Activated naive CD8-positive, alpha-beta T cell treated with anti-CD3 and anti-CD28 coated beads, Interleukin-2, amount 10 ng/mL, durations not matched to agents 7 days and 5 days (primary cell): ENCODE measurements at regions not wholly inside any gene's neighbourhood (a gene's known extent, or its start where the extent isn't known, plus 50 kb on each side); places are given as distances from the start of the nearest gene placed in this dataset.

Experiments used
- ATAC-seq: fragments of 150-1000 bp; cut with Tn5 transposase; one replicate; pipeline ENCODE4 v1.10.0; 2021; ENCODE audit warnings: low read depth, moderate library complexity
- POLR2A ChIA-PET: fragments of 350-600 bp; sonication (Branson Sonifier 250); formaldehyde crosslinking; loops from one replicate; lab custom pipeline; 2021; ENCODE audit warnings: antibody characterized with exemption; lab: Charles Lee
- DNase-seq: peaks from one replicate; pipeline ENCODE4 v3.0.0; 2021
- H3K27ac Mint-ChIP-seq: one replicate; pipeline ENCODE4 v1.8.0; 2022; ENCODE audit warnings: mild to moderate bottlenecking, mixed read lengths
- H3K27me3 Mint-ChIP-seq: one replicate; pipeline ENCODE4 v1.8.0; 2022; ENCODE audit warnings: mild to moderate bottlenecking, moderate library complexity, mixed read lengths
- H3K36me3 Mint-ChIP-seq: one replicate; pipeline ENCODE4 v1.8.0; 2021; ENCODE audit warnings: mild to moderate bottlenecking, mixed read lengths
- H3K4me1 Mint-ChIP-seq: one replicate; pipeline ENCODE4 v1.8.0; 2021; ENCODE audit warnings: mixed read lengths
- H3K4me3 Mint-ChIP-seq: one replicate; pipeline ENCODE4 v1.8.0; 2022; ENCODE audit warnings: mild to moderate bottlenecking, moderate library complexity, mixed read lengths
- H3K9me3 Mint-ChIP-seq: one replicate; pipeline ENCODE4 v1.8.0; 2021; ENCODE audit warnings: mixed read lengths

DNA sequence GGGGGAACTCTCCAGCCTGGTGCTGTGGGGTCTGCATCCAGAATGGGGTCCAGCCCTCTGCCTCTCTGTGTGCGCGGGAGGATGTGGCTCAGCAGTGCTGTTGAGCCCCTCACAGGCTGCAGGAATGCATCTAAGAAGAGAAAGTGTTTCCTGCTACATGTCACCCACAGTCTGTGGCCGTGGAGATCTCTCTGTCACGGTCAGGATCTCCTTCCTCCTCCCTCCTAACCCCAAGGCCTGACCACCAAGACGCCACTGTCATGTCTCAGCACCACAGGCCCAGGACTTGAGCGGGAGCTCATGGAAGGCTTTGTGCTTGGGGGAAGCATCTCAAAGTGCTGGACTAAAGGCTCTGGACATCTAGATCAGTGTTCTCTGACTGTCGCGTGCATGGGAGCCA, 90.1 kb downstream of the SREK1 start:
- no peak overlapping the region for H3K27ac Mint-ChIP-seq
- H3K9me3 Mint-ChIP-seq, result no peaks in the 10 kb centered on the region
- H3K4me1 Mint-ChIP-seq, result peaks cover 5% of the 10 kb centered on the region
- no peaks in the 10 kb centered on the region for H3K36me3 Mint-ChIP-seq
- POLR2A ChIA-PET, result no interaction called here
- H3K4me3 Mint-ChIP-seq, result no peak overlapping the region
- ATAC-seq, result no peak
- no peak for DNase-seq
- peaks cover 4% of the 10 kb centered on the region for H3K27me3 Mint-ChIP-seq

DNA sequence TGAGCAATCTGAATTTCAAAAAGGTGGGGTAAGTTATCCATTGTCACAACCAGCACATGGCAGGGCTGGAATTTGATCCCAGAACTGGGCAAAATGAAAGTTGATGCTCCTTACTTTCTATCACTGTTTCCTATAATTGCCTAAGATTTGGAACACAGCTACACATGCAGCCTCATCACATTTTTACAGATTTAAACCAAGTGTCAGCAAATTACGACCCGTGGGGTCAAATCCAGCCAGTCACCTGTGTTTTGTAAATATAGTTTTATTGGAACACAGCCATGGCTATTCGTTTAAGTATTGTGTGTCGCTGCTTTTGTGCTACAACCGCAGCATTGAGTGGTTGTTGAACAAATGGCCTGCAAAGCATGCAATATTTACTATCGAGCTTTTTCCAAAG, 94.3 kb downstream of the SREK1 start:
- H3K9me3 Mint-ChIP-seq, result no peaks in the 10 kb centered on the region
- H3K4me3 Mint-ChIP-seq, result no peak overlapping the region
- POLR2A ChIA-PET, result no interaction called here
- ATAC-seq, result no peak
- H3K4me1 Mint-ChIP-seq, result peaks cover 5% of the 10 kb centered on the region
- no peak overlapping the region for H3K27ac Mint-ChIP-seq
- H3K27me3 Mint-ChIP-seq, result peaks cover 4% of the 10 kb centered on the region
- DNase-seq, result no peak
- H3K36me3 Mint-ChIP-seq, result no peaks in the 10 kb centered on the region

DNA sequence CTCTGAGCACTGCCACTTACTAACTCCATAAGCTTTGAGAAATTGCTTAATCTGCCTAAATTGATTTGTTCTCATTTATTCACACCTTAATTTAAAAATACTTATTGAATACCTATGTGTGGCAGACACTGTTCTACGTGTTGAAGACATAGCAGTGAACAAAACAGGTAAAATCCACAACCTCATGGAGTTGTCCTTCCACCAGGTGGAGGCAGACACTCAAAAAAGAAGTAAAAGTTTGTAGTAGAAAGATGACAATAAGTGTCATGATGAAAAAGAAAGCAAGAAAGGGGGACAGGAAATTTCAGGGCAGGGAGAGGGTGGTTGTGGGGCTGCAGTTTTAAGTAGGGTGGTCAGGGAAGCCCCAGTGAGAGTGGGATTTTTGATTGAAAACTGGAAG, 94.9 kb downstream of the SREK1 start:
- no peak for DNase-seq
- POLR2A ChIA-PET, result no interaction called here
- no peak overlapping the region for H3K4me3 Mint-ChIP-seq
- peaks cover 5% of the 10 kb centered on the region for H3K4me1 Mint-ChIP-seq
- no peak for ATAC-seq
- H3K27me3 Mint-ChIP-seq, result peaks cover 4% of the 10 kb centered on the region
- no peaks in the 10 kb centered on the region for H3K36me3 Mint-ChIP-seq
- H3K9me3 Mint-ChIP-seq, result no peaks in the 10 kb centered on the region
- H3K27ac Mint-ChIP-seq, result no peak overlapping the region

DNA sequence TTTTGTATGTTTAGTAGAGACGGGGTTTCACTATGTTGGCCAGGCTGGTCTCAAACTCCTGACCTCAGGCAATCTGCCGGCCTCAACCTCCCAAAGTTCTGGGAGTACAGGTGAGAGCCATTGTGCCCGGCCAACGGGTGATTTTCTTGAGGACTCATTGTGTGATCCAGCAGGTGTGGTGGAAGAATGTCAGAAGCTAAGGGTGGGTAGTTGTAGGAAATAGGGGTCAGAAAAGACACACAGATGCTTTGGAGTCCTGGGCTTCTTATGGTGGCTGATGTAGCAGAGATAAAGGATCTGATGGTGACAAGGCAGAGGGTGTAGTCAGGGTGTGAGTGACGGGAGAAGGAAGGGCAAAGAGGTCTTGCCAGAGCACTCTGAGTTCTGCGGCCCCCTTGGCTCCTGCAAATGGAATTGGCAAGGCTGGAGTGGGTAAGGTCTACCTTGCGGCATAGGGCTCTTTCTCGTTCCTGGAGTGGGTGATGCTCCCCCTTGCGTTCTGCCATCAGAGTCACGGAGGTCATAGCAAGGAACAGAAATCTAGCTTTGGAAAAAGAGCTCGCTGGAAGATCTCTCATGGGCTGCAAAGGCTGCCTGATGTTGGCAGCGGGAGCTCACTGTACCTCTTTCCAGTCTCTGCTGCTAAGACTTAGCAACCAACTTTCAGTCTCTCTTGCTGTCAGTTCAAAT, 97.2 kb downstream of the SREK1 start:
- H3K9me3 Mint-ChIP-seq, result no peaks in the 10 kb centered on the region
- DNase-seq (no peak), ATAC-seq (no peak)
- POLR2A ChIA-PET, result no interaction called here
- H3K36me3 Mint-ChIP-seq, result no peaks in the 10 kb centered on the region
- H3K4me1 Mint-ChIP-seq, result no peaks in the 10 kb centered on the region
- no peak overlapping the region for H3K4me3 Mint-ChIP-seq
- peaks cover 4% of the 10 kb centered on the region for H3K27me3 Mint-ChIP-seq
- no peak overlapping the region for H3K27ac Mint-ChIP-seq

DNA sequence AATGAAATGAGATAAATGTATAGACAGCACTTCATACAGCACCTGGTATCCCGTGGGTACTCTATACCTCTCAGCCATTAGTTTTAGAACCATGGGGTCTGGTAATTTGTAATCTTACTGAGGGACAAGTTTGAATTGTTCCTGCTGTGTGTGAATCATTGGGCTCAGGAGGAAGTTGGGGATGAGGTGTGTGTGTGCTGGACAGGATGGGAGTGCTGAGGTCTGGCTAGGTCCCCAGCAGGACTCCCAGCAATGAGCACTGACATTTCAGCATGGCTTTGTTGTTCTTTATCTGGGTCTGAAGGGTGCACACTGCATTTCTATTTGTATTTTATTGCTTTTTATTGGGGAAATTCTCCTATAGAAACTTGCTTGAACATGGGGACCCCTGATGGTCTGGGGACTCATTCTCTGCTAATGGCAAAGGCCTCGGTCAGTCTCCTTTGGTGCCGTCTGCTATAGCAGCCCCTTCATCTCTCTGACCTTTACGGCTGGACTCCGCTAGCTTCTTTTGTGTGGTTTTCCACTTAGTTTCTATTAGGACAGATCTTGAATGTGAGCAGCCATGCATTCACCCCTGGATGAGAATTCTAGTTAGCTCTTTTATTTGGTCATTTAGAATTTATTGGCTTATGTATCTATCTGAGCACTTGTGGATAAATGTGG, 98.1 kb downstream of the SREK1 start:
- no peak for ATAC-seq

DNA sequence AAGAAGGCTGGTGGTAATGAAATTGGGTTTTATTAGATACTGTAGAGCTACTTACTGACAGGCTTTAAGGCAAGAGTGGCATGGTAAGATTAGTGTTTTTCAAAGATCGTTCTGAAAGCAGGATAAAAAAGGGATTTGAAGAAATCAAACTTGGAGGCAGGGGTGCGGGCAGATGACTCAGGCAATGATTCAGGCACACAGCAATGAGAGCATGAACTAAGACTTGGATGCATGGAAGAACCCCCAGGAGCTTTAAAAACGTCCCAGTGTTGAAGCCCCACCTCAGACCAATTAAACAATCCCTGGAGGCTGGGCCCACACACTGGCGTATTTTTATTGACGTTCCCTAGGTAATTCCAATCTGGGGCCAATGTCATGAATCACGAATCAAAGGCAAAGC, 102.5 kb downstream of the SREK1 start:
- POLR2A ChIA-PET, result no interaction called here
- DNase-seq (no peak), ATAC-seq (no peak)
- no peak overlapping the region for H3K27ac Mint-ChIP-seq
- H3K27me3 Mint-ChIP-seq, result no peaks in the 10 kb centered on the region
- no peaks in the 10 kb centered on the region for H3K4me1 Mint-ChIP-seq
- H3K4me3 Mint-ChIP-seq, result no peak overlapping the region
- H3K36me3 Mint-ChIP-seq, result no peaks in the 10 kb centered on the region
- no peaks in the 10 kb centered on the region for H3K9me3 Mint-ChIP-seq

More for the DNA sequence above, 98.1 kb downstream of the SREK1 start:
- no peak for DNase-seq
- POLR2A ChIA-PET, result no interaction called here
- no peak overlapping the region for H3K27ac Mint-ChIP-seq
- no peak overlapping the region for H3K4me3 Mint-ChIP-seq
- no peaks in the 10 kb centered on the region for H3K36me3 Mint-ChIP-seq
- peaks cover 4% of the 10 kb centered on the region for H3K27me3 Mint-ChIP-seq
- H3K9me3 Mint-ChIP-seq, result no peaks in the 10 kb centered on the region
- H3K4me1 Mint-ChIP-seq, result no peaks in the 10 kb centered on the region

DNA sequence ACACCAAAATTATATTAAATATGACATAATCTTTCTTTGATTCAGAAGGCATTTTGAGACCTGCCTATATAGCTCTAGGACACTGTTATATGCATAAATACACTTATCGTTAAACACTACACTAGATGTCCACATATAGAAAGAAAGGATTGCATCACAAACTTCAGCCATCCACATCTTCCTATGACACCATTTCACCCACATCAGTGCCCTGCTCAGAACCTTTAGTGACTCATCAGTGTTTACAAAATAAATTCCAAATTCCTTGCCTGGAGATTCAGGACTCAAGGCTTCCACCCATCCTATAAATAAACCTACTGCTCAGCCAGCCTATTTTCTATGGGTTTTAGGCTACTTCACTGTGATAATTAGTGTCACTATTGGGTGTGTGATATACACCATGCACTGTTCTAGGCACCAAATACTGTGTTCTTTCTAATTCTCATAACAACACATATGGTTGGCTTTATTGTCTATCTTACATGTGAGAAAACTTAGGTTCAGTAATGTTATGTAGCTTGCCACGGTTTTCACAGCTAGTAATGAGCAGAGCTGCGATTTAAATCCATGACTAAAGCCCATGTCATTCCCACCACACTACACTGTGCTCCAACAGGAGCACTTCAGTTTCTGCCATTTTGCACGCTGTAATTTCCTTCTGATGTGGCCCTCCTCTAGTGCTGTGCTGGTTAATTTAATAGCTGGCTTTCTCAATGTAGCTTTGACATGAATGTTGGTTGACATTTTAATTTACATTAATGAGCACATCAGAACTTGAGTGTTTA, 103.3 kb downstream of the SREK1 start:
- Mint-ChIP-seq H3K27me3 (no peaks in the 10 kb centered on the region), H3K4me1 (no peaks in the 10 kb centered on the region), H3K27ac (no peak overlapping the region), H3K36me3 (no peaks in the 10 kb centered on the region), H3K9me3 (no peaks in the 10 kb centered on the region), H3K4me3 (no peak overlapping the region)
- DNase-seq, result no peak
- no peak for ATAC-seq
- POLR2A ChIA-PET, result no interaction called here

DNA sequence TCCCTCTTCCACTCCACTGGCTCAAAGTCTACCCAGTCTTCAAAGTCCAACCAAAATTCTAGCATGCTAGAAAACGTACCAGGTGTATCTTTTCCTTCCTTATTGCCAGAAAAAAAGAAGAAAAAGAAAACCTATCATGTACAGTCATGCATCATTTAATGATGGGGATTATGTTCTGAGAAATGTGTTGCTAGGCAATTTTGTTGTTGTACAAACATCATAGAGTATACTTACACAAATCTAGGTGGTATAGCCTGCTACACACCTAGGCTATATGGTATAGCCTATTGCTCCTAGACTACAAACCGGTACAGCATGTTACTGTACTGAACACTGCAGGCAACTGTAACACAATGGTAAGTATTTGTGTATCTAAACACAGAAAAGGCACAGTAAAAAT, 104.8 kb downstream of the SREK1 start:
- Mint-ChIP-seq H3K4me1 (no peaks in the 10 kb centered on the region), H3K27me3 (no peaks in the 10 kb centered on the region), H3K4me3 (no peak overlapping the region), H3K36me3 (no peaks in the 10 kb centered on the region), H3K9me3 (no peaks in the 10 kb centered on the region), H3K27ac (no peak overlapping the region)
- no peak for ATAC-seq
- no peak for DNase-seq
- POLR2A ChIA-PET, result no interaction called here

DNA sequence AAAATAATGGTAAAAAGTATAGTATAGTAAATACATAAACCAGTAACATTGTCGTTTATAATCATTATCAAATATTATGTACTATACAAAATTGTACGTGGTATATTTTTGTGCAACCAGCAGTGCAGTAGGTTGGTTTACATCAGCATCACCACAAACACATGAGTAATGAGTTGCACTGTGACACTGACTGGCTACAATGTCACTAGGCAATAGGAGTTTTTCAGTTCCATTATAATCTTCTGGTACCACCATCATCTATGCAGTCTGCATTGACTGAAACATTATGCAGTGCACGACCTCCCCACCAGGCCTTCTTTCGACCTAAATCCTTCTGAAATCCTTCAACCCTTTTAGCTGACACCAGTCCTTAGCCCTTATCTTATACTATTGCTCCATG, 105.8 kb downstream of the SREK1 start:
- no peaks in the 10 kb centered on the region for H3K27me3 Mint-ChIP-seq

DNA sequence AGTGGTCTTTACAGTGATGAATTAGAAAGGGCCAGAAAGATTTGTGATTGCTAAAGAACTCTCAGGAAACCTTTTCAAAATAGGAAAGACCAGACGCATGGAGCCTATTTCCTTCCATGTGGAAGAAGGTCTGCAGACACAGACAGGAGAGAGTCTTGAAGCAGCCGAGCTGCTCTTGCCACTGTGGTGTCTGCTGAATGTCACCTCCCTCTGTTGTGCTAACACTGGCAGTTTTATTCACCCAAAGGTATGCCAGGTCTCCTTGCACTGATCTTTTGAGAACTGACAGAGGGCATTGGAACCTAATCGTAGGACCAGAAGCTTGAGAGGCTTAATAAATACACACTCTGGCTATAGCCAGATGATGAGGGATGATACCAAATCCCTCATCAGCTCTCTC, 108.7 kb downstream of the SREK1 start:
- ATAC-seq (no peak), DNase-seq (no peak)
- Mint-ChIP-seq H3K36me3 (no peaks in the 10 kb centered on the region), H3K4me1 (no peaks in the 10 kb centered on the region), H3K27me3 (no peaks in the 10 kb centered on the region), H3K4me3 (no peak overlapping the region), H3K9me3 (no peaks in the 10 kb centered on the region), H3K27ac (no peak overlapping the region)
- POLR2A ChIA-PET, result no interaction called here

More for the DNA sequence above, 105.8 kb downstream of the SREK1 start:
- H3K4me3 Mint-ChIP-seq, result no peak overlapping the region
- no peaks in the 10 kb centered on the region for H3K36me3 Mint-ChIP-seq
- no peaks in the 10 kb centered on the region for H3K9me3 Mint-ChIP-seq
- POLR2A ChIA-PET, result no interaction called here
- no peak for ATAC-seq
- no peak overlapping the region for H3K27ac Mint-ChIP-seq
- no peak for DNase-seq
- H3K4me1 Mint-ChIP-seq, result no peaks in the 10 kb centered on the region

DNA sequence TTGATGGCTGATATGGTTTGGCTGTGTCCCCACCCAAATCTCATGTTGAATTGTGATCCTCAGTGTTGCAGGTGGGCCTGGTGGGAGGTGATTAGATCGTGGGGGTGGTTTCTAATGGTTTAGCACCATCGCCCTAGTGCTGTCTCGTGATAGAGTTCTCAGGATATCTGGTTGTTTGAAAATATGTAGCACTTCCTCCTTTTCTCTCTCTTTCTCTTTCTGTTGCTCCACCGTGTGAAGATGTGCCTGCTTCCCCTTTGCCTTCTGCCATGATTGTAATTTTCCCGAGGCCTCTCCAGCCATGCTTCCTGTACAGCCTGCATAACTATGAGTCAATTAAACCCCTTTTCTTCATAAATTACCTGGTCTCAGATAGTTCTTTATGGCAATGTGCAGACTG, 111.6 kb downstream of the SREK1 start:
- peaks cover 3% of the 10 kb centered on the region for H3K9me3 Mint-ChIP-seq
- H3K4me3 Mint-ChIP-seq, result no peak overlapping the region
- no peaks in the 10 kb centered on the region for H3K4me1 Mint-ChIP-seq
- no peaks in the 10 kb centered on the region for H3K27me3 Mint-ChIP-seq
- ATAC-seq, result no peak
- H3K36me3 Mint-ChIP-seq, result no peaks in the 10 kb centered on the region
- DNase-seq, result no peak
- no peak overlapping the region for H3K27ac Mint-ChIP-seq
- POLR2A ChIA-PET, result no interaction called here

DNA sequence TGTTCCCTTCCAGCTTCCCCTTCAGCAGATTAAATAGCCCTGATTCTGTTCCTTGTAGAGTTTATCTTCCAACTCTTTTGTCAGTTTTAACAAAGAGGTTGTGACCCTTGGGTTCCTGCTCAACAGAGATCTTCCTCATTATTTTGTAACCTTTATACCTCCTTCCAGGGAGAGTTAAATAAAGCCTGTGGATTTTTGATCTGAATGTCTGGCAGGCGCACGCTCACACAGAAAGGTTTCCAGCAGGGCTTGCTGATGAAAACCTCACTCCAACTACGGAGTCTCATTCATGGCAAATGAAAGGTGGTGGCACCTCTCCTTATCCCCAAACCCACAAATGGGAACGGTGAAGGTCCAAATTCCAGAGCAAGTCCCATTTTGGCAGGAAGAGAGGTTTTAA, 129.0 kb downstream of the SREK1 start:
- H3K4me3 Mint-ChIP-seq, result no peak overlapping the region
- peaks cover 1% of the 10 kb centered on the region for H3K36me3 Mint-ChIP-seq
- H3K9me3 Mint-ChIP-seq, result no peaks in the 10 kb centered on the region
- no peaks in the 10 kb centered on the region for H3K4me1 Mint-ChIP-seq
- POLR2A ChIA-PET, result no interaction called here
- no peak for DNase-seq
- ATAC-seq, result no peak
- peaks cover 8% of the 10 kb centered on the region for H3K27me3 Mint-ChIP-seq
- no peak overlapping the region for H3K27ac Mint-ChIP-seq

DNA sequence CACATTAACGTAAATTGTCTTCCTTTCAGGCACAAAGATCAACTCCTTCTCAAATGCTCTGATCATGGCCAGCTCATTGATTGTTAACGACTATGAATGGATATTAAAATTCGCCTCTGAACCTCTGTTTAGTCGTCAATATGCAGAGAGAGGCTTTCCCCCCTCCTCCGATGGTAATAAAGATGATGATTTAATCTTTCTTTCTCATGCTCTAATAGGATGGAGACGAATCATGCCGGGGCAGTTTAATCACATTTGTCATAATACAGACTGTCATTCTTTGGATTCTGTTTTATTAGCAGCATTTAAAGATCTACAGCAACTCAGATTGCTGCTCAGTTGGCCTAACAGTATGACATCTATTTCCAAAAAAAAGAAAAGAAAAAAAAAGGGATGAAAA, 132.9 kb downstream of the SREK1 start:
- no peaks in the 10 kb centered on the region for H3K36me3 Mint-ChIP-seq
- no peak overlapping the region for H3K27ac Mint-ChIP-seq
- DNase-seq (no peak), ATAC-seq (no peak)
- peaks cover 15% of the 10 kb centered on the region for H3K27me3 Mint-ChIP-seq
- no peak overlapping the region for H3K4me3 Mint-ChIP-seq
- no peaks in the 10 kb centered on the region for H3K4me1 Mint-ChIP-seq
- no peaks in the 10 kb centered on the region for H3K9me3 Mint-ChIP-seq
- POLR2A ChIA-PET, result no interaction called here

DNA sequence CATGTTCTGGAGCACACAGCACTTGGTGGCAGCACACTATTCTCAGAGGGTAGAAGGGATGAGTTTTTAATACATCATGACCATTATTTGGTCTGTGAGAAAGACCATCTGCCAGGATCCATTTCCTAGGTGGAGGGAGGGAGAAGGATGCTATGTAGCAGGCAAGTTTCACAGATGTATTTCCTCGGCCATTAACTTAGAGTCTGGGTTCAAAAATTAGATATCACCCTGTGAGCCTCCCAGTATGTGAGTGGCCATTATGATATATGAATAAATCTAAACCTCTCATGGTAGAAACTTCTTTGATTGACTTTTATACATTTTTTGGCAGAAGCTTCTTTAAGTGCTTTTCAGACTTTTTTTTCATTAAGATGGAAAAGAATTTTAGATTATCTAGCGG, 133.9 kb downstream of the SREK1 start:
- no peaks in the 10 kb centered on the region for H3K4me1 Mint-ChIP-seq
- H3K27me3 Mint-ChIP-seq, result peaks cover 15% of the 10 kb centered on the region
- POLR2A ChIA-PET, result no interaction called here
- no peaks in the 10 kb centered on the region for H3K9me3 Mint-ChIP-seq
- no peak overlapping the region for H3K27ac Mint-ChIP-seq
- no peak for DNase-seq
- no peak for ATAC-seq
- H3K36me3 Mint-ChIP-seq, result no peaks in the 10 kb centered on the region
- no peak overlapping the region for H3K4me3 Mint-ChIP-seq
